ENCODE measurements at regions not wholly inside any gene's neighbourhood (a gene's known extent, or its start where the extent isn't known, plus 50 kb on each side); places are given as distances from the start of the nearest gene placed in this dataset.
"Not testable (repeated sequence)": the region's sequence is repeated elsewhere in the genome, so short reads cannot be mapped to it uniquely, and the experiment has no call there.

GRCh38 chr5:98529321-98529720 lies 244.1 kb upstream of the RGMB start:
- no peak for TF ChIP-seq CTCF (IDR thresholded peaks at IDR 0.05; ENCODE audit: insufficient read depth, missing control alignments)
- DNase-seq (ENCODE audit: insufficient read length, low spot score) (no peak), FAIRE-seq (no peak)

DNA sequence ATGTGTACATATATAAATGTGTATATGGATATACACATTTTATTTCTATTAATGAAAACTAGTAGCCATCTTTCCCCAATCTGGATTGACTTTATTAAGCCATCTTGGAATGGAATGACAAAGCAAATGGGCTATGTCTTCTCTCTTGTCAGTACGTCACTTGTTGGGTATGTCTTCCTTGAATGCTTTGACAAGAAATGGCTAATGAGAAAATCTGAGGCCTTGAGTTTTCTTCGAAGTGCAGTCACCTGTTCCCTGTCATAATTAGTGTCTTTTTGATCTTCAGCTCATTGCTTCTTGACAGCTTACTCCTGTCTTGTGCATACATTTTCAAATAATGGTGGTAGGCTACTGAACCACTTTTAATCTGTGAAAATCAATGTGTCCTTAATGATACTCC lies 243.2 kb upstream of the RGMB start:
- TF ChIP-seq CTCF (IDR thresholded peaks at IDR 0.05; ENCODE audit: insufficient read depth, missing control alignments): no peak
- no peak for FAIRE-seq
- no peak for DNase-seq (ENCODE audit: insufficient read length, low spot score)

DNA sequence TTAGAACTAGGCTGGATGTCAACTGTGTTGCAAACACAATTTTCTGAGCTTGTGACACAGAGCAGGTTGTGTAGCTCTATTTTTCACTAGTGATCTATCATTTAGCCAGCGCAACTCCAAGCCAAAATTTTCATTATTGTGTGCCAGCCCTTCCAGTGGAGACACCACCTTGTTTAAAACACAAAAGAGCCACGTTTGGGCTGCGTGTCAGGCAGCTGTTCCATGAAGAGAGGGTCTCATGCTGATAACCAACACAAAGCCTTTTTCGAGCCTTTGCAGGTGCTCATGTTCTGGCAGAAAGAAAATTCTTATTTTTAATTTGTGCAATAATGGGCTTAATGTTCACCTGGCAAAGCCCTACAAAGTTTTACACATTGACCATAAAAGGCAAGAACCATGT lies 237.6 kb upstream of the RGMB start:
- FAIRE-seq (no peak), DNase-seq (ENCODE audit: insufficient read length, low spot score) (no peak)
- no peak for TF ChIP-seq CTCF (IDR thresholded peaks at IDR 0.05; ENCODE audit: insufficient read depth, missing control alignments)

- TF ChIP-seq CTCF (IDR thresholded peaks at IDR 0.05; ENCODE audit: insufficient read depth, missing control alignments): no peak
- DNase-seq (ENCODE audit: insufficient read length, low spot score) (no peak), FAIRE-seq (no peak)
These were observed 233.4 kb upstream of the RGMB start for GRCh38 chr5:98540056-98540455.

DNA sequence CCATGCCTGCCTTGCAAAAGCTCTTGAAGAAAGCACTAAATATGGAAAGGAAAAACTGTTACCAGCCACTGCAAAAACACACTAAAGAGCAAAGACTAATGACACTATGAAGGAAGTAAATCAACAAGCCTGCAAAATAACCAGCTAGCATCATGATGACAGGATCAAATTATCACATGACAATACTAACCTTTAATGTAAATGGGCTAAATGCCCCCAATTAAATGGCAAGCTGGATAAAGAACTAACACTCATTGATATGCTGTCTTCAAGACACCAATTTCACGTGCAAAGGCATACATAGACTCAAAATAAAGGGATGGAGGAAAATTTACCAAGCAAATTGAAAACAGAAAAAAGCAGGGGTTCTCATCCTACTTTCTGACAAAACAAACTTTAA lies 231.8 kb upstream of the RGMB start:
- DNase-seq (ENCODE audit: insufficient read length, low spot score) (no peak), FAIRE-seq (no peak)
- no peak for TF ChIP-seq CTCF (IDR thresholded peaks at IDR 0.05; ENCODE audit: insufficient read depth, missing control alignments)

DNA sequence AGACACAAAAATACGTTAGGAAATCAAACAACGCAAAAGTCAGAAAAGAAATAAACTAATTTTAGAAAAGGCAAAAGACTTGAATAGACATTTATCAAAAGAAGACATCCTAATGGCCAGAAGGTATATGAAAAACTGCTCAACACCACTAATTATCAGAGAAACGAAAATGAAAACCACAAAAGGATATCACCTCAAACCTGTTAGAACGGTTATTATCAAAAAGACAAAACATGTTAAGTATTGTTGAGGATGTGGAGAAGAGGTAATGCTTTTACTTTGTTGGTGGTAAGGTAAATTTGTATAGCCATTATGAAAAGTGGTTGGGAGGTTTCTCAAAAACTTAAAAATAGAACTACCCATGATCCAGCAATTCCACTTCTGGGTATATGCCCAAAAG lies 230.0 kb upstream of the RGMB start:
- TF ChIP-seq CTCF (IDR thresholded peaks at IDR 0.05; ENCODE audit: insufficient read depth, missing control alignments): no peak
- FAIRE-seq (no peak), DNase-seq (ENCODE audit: insufficient read length, low spot score) (no peak)

DNA sequence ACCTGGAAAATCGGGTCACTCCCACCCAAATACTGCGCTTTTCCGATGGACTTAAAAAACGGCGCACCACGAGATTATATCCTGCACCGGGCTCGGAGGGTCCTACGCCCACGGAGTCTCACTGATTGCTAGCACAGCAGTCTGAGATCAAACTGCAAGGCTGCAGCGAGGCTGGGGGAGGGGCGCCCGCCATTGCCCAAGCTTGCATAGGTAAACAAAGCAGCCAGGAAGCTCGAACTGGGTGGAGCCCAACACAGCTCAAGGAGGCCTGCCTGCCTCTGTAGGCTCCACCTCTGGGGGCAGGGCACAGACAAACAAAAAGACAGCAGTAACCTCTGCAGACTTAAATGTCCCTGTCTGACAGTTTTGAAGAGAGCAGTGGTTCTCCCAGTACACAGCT lies 226.5 kb upstream of the RGMB start:
- not testable (repeated sequence) for DNase-seq (ENCODE audit: insufficient read length, low spot score); FAIRE-seq

GRCh38 chr5:98556712-98557111 lies 216.8 kb upstream of the RGMB start:
- TF ChIP-seq CTCF (IDR thresholded peaks at IDR 0.05; ENCODE audit: insufficient read depth, missing control alignments): no peak
- no peak for FAIRE-seq
- DNase-seq (ENCODE audit: insufficient read length, low spot score): no peak
